OCI-LY7 (cell line): ENCODE measurements at regions not wholly inside any gene's neighbourhood (a gene's known extent, or its start where the extent isn't known, plus 50 kb on each side); places are given as distances from the start of the nearest gene placed in this dataset.

ENCODE experiments used
- BruUV-seq: library from RNA; stranded (reverse); fragments of 400-500 nt; replicated peaks from 2 replicates; lab custom pipeline; 2021; lab: Mats Ljungman, UMichigan
- CTCF ChIA-PET: fragments of 300-600 bp; sonication (Branson Sonifier 250); formaldehyde crosslinking; loops from one replicate; lab custom pipeline; 2022; ENCODE audit warnings: antibody characterized with exemption; ENCODE audit not compliant: unreplicated experiment; lab: Charles Lee
- POLR2A ChIA-PET: fragments of 300-600 bp; sonication (Branson Sonifier 250); formaldehyde crosslinking; loops from one replicate; lab custom pipeline; 2022; ENCODE audit warnings: antibody characterized with exemption; lab: Charles Lee
- DNase-seq: peaks from one replicate; pipeline ENCODE4 v3.0.0-alpha.2; 2015; ENCODE audit warnings: low spot score
- H2AFZ ChIP-seq: fragments of 200-600 bp; sonication (generic), shearing (Covaris generic); 2 replicates; pipeline ENCODE4 v1.6.1; 2014; ENCODE audit warnings: mild to moderate bottlenecking, antibody characterized with exemption, low read length, moderate library complexity
- H3K27ac ChIP-seq: fragments of 200-600 bp; sonication (generic); 2 replicates; pipeline ENCODE4 v1.5.1; 2014; ENCODE audit warnings: mixed run types, low read depth, mild to moderate bottlenecking, moderate library complexity, low read length, inconsistent platforms; ENCODE audit not compliant: poor library complexity, severe bottlenecking
- H3K36me3 ChIP-seq: fragments of 200-600 bp; sonication (generic); 2 replicates; pipeline ENCODE4 v1.6.1; 2014; ENCODE audit warnings: mild to moderate bottlenecking, antibody characterized with exemption, low read length, moderate library complexity, mixed read lengths; ENCODE audit not compliant: insufficient read depth
- H3K4me1 ChIP-seq: fragments of 200-600 bp; sonication (generic); 2 replicates; pipeline ENCODE4 v1.5.1; 2014; ENCODE audit warnings: mild to moderate bottlenecking, low read length; ENCODE audit not compliant: insufficient read depth, poor library complexity, severe bottlenecking
- H3K4me2 ChIP-seq: fragments of 200-600 bp; sonication (generic); 2 replicates; pipeline ENCODE4 v1.6.1; 2014; ENCODE audit warnings: mild to moderate bottlenecking, low read length
- H3K4me3 ChIP-seq: fragments of 200-600 bp; sonication (generic); 2 replicates; pipeline ENCODE4 v1.5.1; 2014; ENCODE audit warnings: mild to moderate bottlenecking, low read depth, low read length; ENCODE audit not compliant: poor library complexity, severe bottlenecking
- H3K79me2 ChIP-seq: fragments of 200-600 bp; sonication (generic); 2 replicates; pipeline ENCODE4 v1.6.1; 2016; ENCODE audit warnings: low read depth, mild to moderate bottlenecking, low read length, moderate library complexity, mixed read lengths; ENCODE audit not compliant: insufficient read depth
- H3K9me2 ChIP-seq: fragments of 200-600 bp; sonication (generic); 2 replicates; pipeline ENCODE4 v1.6.1; 2016; ENCODE audit warnings: mild to moderate bottlenecking, low read length, mixed read lengths; ENCODE audit not compliant: insufficient read depth
- H3K9me3 ChIP-seq: fragments of 200-600 bp; sonication (generic); 2 replicates; pipeline ENCODE4 v1.6.1; 2014; ENCODE audit warnings: mild to moderate bottlenecking, mixed run types, low read length, mixed read lengths
- H4K20me1 ChIP-seq: fragments of 200-600 bp; sonication (generic); 2 replicates; pipeline ENCODE4 v1.6.1; 2014; ENCODE audit warnings: mild to moderate bottlenecking, antibody characterized with exemption, low read length, moderate library complexity, mixed read lengths; ENCODE audit not compliant: insufficient read depth
- EZH2phosphoT487 ChIP-seq: fragments of 200-600 bp; sonication (generic); IDR thresholded peaks from 2 replicates; pipeline ENCODE4 v1.6.1; 2018; ENCODE audit warnings: low read depth, borderline replicate concordance, mild to moderate bottlenecking, mixed run types, antibody characterized with exemption, low read length, moderate library complexity, mixed read lengths
- intact Hi-C: fragments of 100-400 bp; cut with micrococcal nuclease; formaldehyde crosslinking; loops from one replicate; pipeline ENCODE4 v1.10.0; 2022; ENCODE audit not compliant: unreplicated experiment
- TF ChIP-seq, protein P1 (sequence below): fragments of 200-600 bp; sonication (generic); conservative IDR thresholded peaks from 2 replicates; pipeline ENCODE4 v1.5.1; 2014; ENCODE audit warnings: mild to moderate bottlenecking, antibody characterized with exemption, low read length, moderate library complexity, mixed read lengths

- CTCF ChIA-PET: no interaction called here
- no peaks in the 10 kb centered on the region for H3K4me1 ChIP-seq
- intact Hi-C loops: no loop called here
- TF ChIP-seq EZH2phosphoT487: no peak
- TF ChIP-seq, protein P1, sequence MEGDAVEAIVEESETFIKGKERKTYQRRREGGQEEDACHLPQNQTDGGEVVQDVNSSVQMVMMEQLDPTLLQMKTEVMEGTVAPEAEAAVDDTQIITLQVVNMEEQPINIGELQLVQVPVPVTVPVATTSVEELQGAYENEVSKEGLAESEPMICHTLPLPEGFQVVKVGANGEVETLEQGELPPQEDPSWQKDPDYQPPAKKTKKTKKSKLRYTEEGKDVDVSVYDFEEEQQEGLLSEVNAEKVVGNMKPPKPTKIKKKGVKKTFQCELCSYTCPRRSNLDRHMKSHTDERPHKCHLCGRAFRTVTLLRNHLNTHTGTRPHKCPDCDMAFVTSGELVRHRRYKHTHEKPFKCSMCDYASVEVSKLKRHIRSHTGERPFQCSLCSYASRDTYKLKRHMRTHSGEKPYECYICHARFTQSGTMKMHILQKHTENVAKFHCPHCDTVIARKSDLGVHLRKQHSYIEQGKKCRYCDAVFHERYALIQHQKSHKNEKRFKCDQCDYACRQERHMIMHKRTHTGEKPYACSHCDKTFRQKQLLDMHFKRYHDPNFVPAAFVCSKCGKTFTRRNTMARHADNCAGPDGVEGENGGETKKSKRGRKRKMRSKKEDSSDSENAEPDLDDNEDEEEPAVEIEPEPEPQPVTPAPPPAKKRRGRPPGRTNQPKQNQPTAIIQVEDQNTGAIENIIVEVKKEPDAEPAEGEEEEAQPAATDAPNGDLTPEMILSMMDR: no peak
- H4K20me1 ChIP-seq: no peaks in the 10 kb centered on the region
- POLR2A ChIA-PET: interaction anchor here (0.8 kb wide), 1 partner anchor 19 kb away, joined by 3 read pairs; no protein-coding TSS in a partner anchor
- no peak overlapping the region for H3K27ac ChIP-seq
- DNase-seq: no peak
- no peak overlapping the region for H3K4me3 ChIP-seq
- H2AFZ ChIP-seq: no peak overlapping the region
- H3K79me2 ChIP-seq: no peaks in the 10 kb centered on the region
- BruUV-seq: no TSS peak
- H3K4me2 ChIP-seq: no peak overlapping the region
- no peaks in the 10 kb centered on the region for H3K36me3 ChIP-seq
- H3K9me2 ChIP-seq: no peaks in the 10 kb centered on the region
- no peaks in the 10 kb centered on the region for H3K9me3 ChIP-seq
These were observed 1066.7 kb upstream of the PCDH20 start for GRCh38 chr13:62482351-62482750.

DNA sequence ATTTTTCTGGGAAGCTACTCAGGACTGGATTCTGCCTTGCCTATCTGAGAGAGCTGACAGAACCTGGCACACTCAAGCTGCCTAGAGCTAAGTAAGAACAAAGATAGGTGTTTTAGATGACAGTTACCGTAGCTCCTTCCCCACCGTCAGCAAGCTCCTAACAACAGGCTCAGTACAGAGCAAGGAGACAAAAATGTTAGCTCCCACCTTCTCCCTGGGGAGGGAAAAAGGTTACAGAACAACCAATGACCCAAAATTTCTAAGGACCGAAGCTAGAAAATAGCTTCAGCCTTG lies 1058.2 kb upstream of the PCDH20 start:
- no peak overlapping the region for H3K4me3 ChIP-seq
- BruUV-seq: no TSS peak
- no peaks in the 10 kb centered on the region for H3K36me3 ChIP-seq
- DNase-seq: no peak
- H3K79me2 ChIP-seq: no peaks in the 10 kb centered on the region
- no peaks in the 10 kb centered on the region for H4K20me1 ChIP-seq
- POLR2A ChIA-PET: interaction anchor here (0.7 to 1.1 kb wide), 2 partner anchors 10 to 51 kb away, joined by 3 read pairs; no protein-coding TSS in a partner anchor
- TF ChIP-seq EZH2phosphoT487: no peak
- TF ChIP-seq, protein P1: no peak
- no peaks in the 10 kb centered on the region for H3K9me3 ChIP-seq
- H3K4me2 ChIP-seq: no peak overlapping the region
- H3K9me2 ChIP-seq: no peaks in the 10 kb centered on the region
- H3K4me1 ChIP-seq: no peaks in the 10 kb centered on the region
- CTCF ChIA-PET: no interaction called here
- H2AFZ ChIP-seq: no peak overlapping the region
- H3K27ac ChIP-seq: no peak overlapping the region
- intact Hi-C loops: no loop called here

GRCh38 chr13:62473190-62473943 lies 1057.7 kb upstream of the PCDH20 start:
- no peaks in the 10 kb centered on the region for H3K9me3 ChIP-seq
- H2AFZ ChIP-seq: no peak overlapping the region
- no peaks in the 10 kb centered on the region for H3K79me2 ChIP-seq
- no peak for TF ChIP-seq EZH2phosphoT487
- TF ChIP-seq, protein P1: no peak
- ChIA-PET POLR2A (interaction anchor here (0.6 to 1.1 kb wide), 3 partner anchors 10 to 439 kb away, joined by 3 read pairs; no protein-coding TSS in a partner anchor), CTCF (no interaction called here)
- H3K9me2 ChIP-seq: no peaks in the 10 kb centered on the region
- H3K36me3 ChIP-seq: no peaks in the 10 kb centered on the region
- H4K20me1 ChIP-seq: no peaks in the 10 kb centered on the region
- intact Hi-C loops: no loop called here
- no TSS peak for BruUV-seq
- H3K4me2 ChIP-seq: no peak overlapping the region
- H3K27ac ChIP-seq: no peak overlapping the region
- H3K4me1 ChIP-seq: no peaks in the 10 kb centered on the region
- no peak for DNase-seq
- H3K4me3 ChIP-seq: no peak overlapping the region
